ENCODE measurements at regions not wholly inside any gene's neighbourhood (a gene's known extent, or its start where the extent isn't known, plus 50 kb on each side); places are given as distances from the start of the nearest gene placed in this dataset.

GRCh38 chr4:25991340-25991739 is 77.3 kb downstream of the SMIM20 start:
- TF ChIP-seq CTCF (IDR thresholded peaks at IDR 0.05) = no peak
- no peak for TF ChIP-seq POLR2A (IDR thresholded peaks at IDR 0.05)

Measured in vagina (tissue), 2 donors.